CD14-positive monocyte (primary cell): ENCODE measurements at regions not wholly inside any gene's neighbourhood (a gene's known extent, or its start where the extent isn't known, plus 50 kb on each side); places are given as distances from the start of the nearest gene placed in this dataset.

Experiments used
- DNase-seq, 3 donors: peaks; one replicate each; pipeline ENCODE4 v3.0.0-alpha.2; 2011 to 2022
- H2AFZ ChIP-seq: 2 replicates; pipeline ENCODE4 v1.6.0; 2012; ENCODE audit warnings: mild to moderate bottlenecking, low read depth, low read length, inconsistent platforms; ENCODE audit not compliant: insufficient read depth, poor library complexity, severe bottlenecking
- H3K27ac ChIP-seq, 2 donors: 1 replicate in 1 of 2; 2 replicates in 1 of 2; pipeline ENCODE4 v1.5.1; 2012 to 2013; ENCODE audit warnings: low read length in 2 of 2, control low read depth in 1 of 2, inconsistent platforms in 1 of 2, low read depth in 1 of 2, mild to moderate bottlenecking in 1 of 2
- H3K27me3 ChIP-seq, 2 donors: one replicate each; pipeline versions ENCODE4 v1.6.0 to v1.6.1; 2011 to 2013; ENCODE audit warnings: low read length in 2 of 2; ENCODE audit not compliant: control insufficient read depth in 2 of 2, insufficient read depth in 2 of 2
- H3K36me3 ChIP-seq, 2 donors: replicated peaks in 1 of 2; 1 replicate in 1 of 2; 2 replicates in 1 of 2; pipeline versions ENCODE4 v1.5.1 to v1.6.1; 2012 to 2013; ENCODE audit warnings: low read length in 2 of 2, control low read depth in 1 of 2, inconsistent platforms in 1 of 2, mild to moderate bottlenecking in 1 of 2; ENCODE audit not compliant: insufficient read depth in 2 of 2, control insufficient read depth in 1 of 2
- H3K4me1 ChIP-seq, 2 donors: 1 replicate in 1 of 2; 2 replicates in 1 of 2; pipeline versions ENCODE4 v1.5.1 to v1.6.1; 2012 to 2013; ENCODE audit warnings: low read length in 2 of 2, control low read depth in 1 of 2, inconsistent platforms in 1 of 2, mild to moderate bottlenecking in 1 of 2, moderate library complexity in 1 of 2; ENCODE audit not compliant: insufficient read depth in 2 of 2, control insufficient read depth in 1 of 2
- H3K4me2 ChIP-seq: replicated peaks from 2 replicates; pipeline ENCODE3; 2012; ENCODE audit warnings: low read length, moderate library complexity, mild to moderate bottlenecking; ENCODE audit not compliant: poor library complexity, severe bottlenecking; ENCODE audit errors: extremely low read depth
- H3K4me3 ChIP-seq, 3 experiments: fragments of 200-600 bp in 1 of 3; sonication (generic) in 1 of 3; replicated peaks in 1 of 3; 1 replicate in 2 of 3; 2 replicates in 1 of 3; pipeline ENCODE4 v1.5.1; 2011 to 2013; ENCODE audit warnings: low read length in 3 of 3, mild to moderate bottlenecking in 3 of 3, control low read depth in 2 of 3, low read depth in 2 of 3, inconsistent platforms in 1 of 3, moderate library complexity in 1 of 3
- H3K79me2 ChIP-seq: 2 replicates; pipeline ENCODE4 v1.6.0; 2012; ENCODE audit warnings: mild to moderate bottlenecking, control low read depth, inconsistent platforms, low read length, moderate library complexity; ENCODE audit not compliant: insufficient read depth
- H3K9ac ChIP-seq: 2 replicates; pipeline ENCODE4 v1.6.0; 2017; ENCODE audit warnings: low read length, mild to moderate bottlenecking; ENCODE audit not compliant: insufficient read depth, poor library complexity, severe bottlenecking
- H3K9me3 ChIP-seq, 2 donors: replicated peaks in 1 of 2; 1 replicate in 1 of 2; 2 replicates in 1 of 2; pipeline versions ENCODE4 v1.5.1 to v1.6.1; 2012 to 2013; ENCODE audit warnings: low read length in 2 of 2, control low read depth in 1 of 2; ENCODE audit not compliant: control insufficient read depth in 1 of 2, insufficient read depth in 1 of 2
- H4K20me1 ChIP-seq: 2 replicates; pipeline ENCODE4 v1.6.0; 2012; ENCODE audit warnings: mild to moderate bottlenecking, low read length, control low read depth, moderate library complexity; ENCODE audit not compliant: insufficient read depth
- H3K27ac Mint-ChIP-seq, 7 donors: one replicate each; pipeline ENCODE4 v1.8.0; 2020; ENCODE audit warnings: mild to moderate bottlenecking in 7 of 7, mixed read lengths in 7 of 7, moderate library complexity in 6 of 7, inconsistent platforms in 2 of 7
- H3K27me3 Mint-ChIP-seq, 3 donors: one replicate each; pipeline ENCODE4 v1.8.0; 2021 to 2022; ENCODE audit warnings: low read depth in 3 of 3, mild to moderate bottlenecking in 3 of 3, mixed read lengths in 3 of 3, moderate library complexity in 3 of 3, inconsistent platforms in 1 of 3
- H3K36me3 Mint-ChIP-seq, 2 donors: one replicate each; pipeline ENCODE4 v1.8.0; 2020; ENCODE audit warnings: mixed read lengths in 2 of 2, inconsistent platforms in 1 of 2, mild to moderate bottlenecking in 1 of 2
- H3K4me1 Mint-ChIP-seq: one replicate; pipeline ENCODE4 v1.8.0; 2020; ENCODE audit warnings: mild to moderate bottlenecking, mixed read lengths
- H3K4me3 Mint-ChIP-seq, 2 donors: one replicate each; pipeline ENCODE4 v1.8.0; 2020; ENCODE audit warnings: mild to moderate bottlenecking in 2 of 2, mixed read lengths in 2 of 2, moderate library complexity in 1 of 2
- H3K9me3 Mint-ChIP-seq, 7 donors: one replicate each; pipeline ENCODE4 v1.8.0; 2020 to 2022; ENCODE audit warnings: mixed read lengths in 7 of 7, mild to moderate bottlenecking in 6 of 7, moderate library complexity in 6 of 7, inconsistent platforms in 2 of 7
- CTCF ChIP-seq: fragments of 200-600 bp; IDR thresholded peaks from one replicate; pipeline ENCODE4 v1.8.0; 2022; ENCODE audit warnings: antibody characterized with exemption, mild to moderate bottlenecking
- WGBS: methylation state at CpG from one replicate; pipeline ENCODE4 v1.1.5; 2013; ENCODE audit warnings: missing lambda C conversion rate; ENCODE audit not compliant: insufficient coverage; 5-methylcytosine and 5-hydroxymethylcytosine counted together
- intact Hi-C, 2 donors: fragments of 100-400 bp; cut with micrococcal nuclease; formaldehyde crosslinking; loops; one replicate each; pipeline versions ENCODE4 v1.15.0 to v1.15.1; 2023

- Histone ChIP-seq H3K79me2 (peaks cover 56% of the 10 kb centered on the region), H3K4me2 (no peak overlapping the region), H3K36me3 (peaks cover 19 to 33% of the 10 kb centered on the region in 2 donors), H3K4me1 (peaks cover 11 to 13% of the 10 kb centered on the region in 2 donors), H4K20me1 (peaks cover 38% of the 10 kb centered on the region), H3K27me3 (no peaks in the 10 kb centered on the region), H2AFZ (no peak overlapping the region), H3K4me3 (no peak overlapping the region), H3K27ac (peak overlapping the region in 1 of 2 donors; percentile 9), H3K9me3 (no peaks in the 10 kb centered on the region), H3K9ac (no peak overlapping the region)
- no peak for TF ChIP-seq CTCF
- H3K4me3 Mint-ChIP-seq: no peak overlapping the region
- H3K27me3 Mint-ChIP-seq: peaks cover 0 to 2% (median 0%) of the 10 kb centered on the region in 3 donors
- intact Hi-C loops: no loop called here
- H3K4me1 Mint-ChIP-seq: peaks cover 21% of the 10 kb centered on the region
- 100% methylated on average over 4 of the region's 4 CpGs for WGBS
- no peak for DNase-seq
- peak overlapping the region in 1 of 7 donors; percentile 6 for H3K27ac Mint-ChIP-seq
- H3K36me3 Mint-ChIP-seq: peaks cover 30 to 51% of the 10 kb centered on the region in 2 donors
- H3K9me3 Mint-ChIP-seq: no peaks in the 10 kb centered on the region
Observed at GRCh38 chr19:46925548-46925950, 64.8 kb downstream of the ARHGAP35 start.

GRCh38 chr19:46926170-46927071 is 65.6 kb downstream of the ARHGAP35 start:
- no peak for TF ChIP-seq CTCF
- no peak overlapping the region for H3K9ac ChIP-seq
- Mint-ChIP-seq H3K36me3 (peaks cover 21 to 43% of the 10 kb centered on the region in 2 donors), H3K27ac (no peak overlapping the region), H3K9me3 (no peaks in the 10 kb centered on the region), H3K4me1 (peaks cover 24% of the 10 kb centered on the region), H3K27me3 (peaks cover 0 to 2% (median 0%) of the 10 kb centered on the region in 3 donors), H3K4me3 (no peak overlapping the region)
- H3K27me3 ChIP-seq: no peaks in the 10 kb centered on the region
- H3K9me3 ChIP-seq: no peaks in the 10 kb centered on the region
- peaks cover 40% of the 10 kb centered on the region for H4K20me1 ChIP-seq
- no peak overlapping the region for H3K27ac ChIP-seq
- peaks cover 11 to 13% of the 10 kb centered on the region in 2 donors for H3K4me1 ChIP-seq
- 98% methylated on average over 5 of the region's 9 CpGs for WGBS
- DNase-seq: no peak
- peaks cover 61% of the 10 kb centered on the region for H3K79me2 ChIP-seq
- intact Hi-C loops: no loop called here
- H3K4me3 ChIP-seq: no peak overlapping the region
- peaks cover 12 to 24% of the 10 kb centered on the region in 2 donors for H3K36me3 ChIP-seq
- no peak overlapping the region for H2AFZ ChIP-seq
- no peak overlapping the region for H3K4me2 ChIP-seq
